H1 (cell line): ENCODE measurements at regions not wholly inside any gene's neighbourhood (a gene's known extent, or its start where the extent isn't known, plus 50 kb on each side); places are given as distances from the start of the nearest gene placed in this dataset.

Experiments
- ASH2L ChIP-seq: fragments of 200-600, 300-600 bp; sonication (generic); IDR thresholded peaks from one replicate; pipeline ENCODE4 v1.7.1; 2017; ENCODE audit warnings: low read length
- BACH1 ChIP-seq: IDR thresholded peaks from 2 replicates; pipeline ENCODE4 v1.6.1; 2012; ENCODE audit warnings: low read length, improper control_type of control experiment
- E2F6 ChIP-seq: IDR thresholded peaks from 2 replicates; pipeline ENCODE4 v1.6.1; 2012; ENCODE audit warnings: inconsistent platforms

- no peak for TF ChIP-seq E2F6
- no peak for TF ChIP-seq ASH2L
- no peak for TF ChIP-seq BACH1
Observed at GRCh38 chr2:200174433-200175216, 131.9 kb upstream of the SPATS2L start (continued).
